NB4 (cell line): ENCODE measurements at regions not wholly inside any gene's neighbourhood (a gene's known extent, or its start where the extent isn't known, plus 50 kb on each side); places are given as distances from the start of the nearest gene placed in this dataset.

Experiments used
- MYC ChIP-seq: IDR thresholded peaks from 2 replicates; pipeline ENCODE4 v1.6.1; 2011; ENCODE audit warnings: low read depth, low read length
- POLR2A ChIP-seq: IDR thresholded peaks from 2 replicates; pipeline ENCODE4 v1.6.1; 2011; ENCODE audit warnings: mild to moderate bottlenecking; ENCODE audit not compliant: insufficient read length; ENCODE audit errors: extremely low read depth
- TF ChIP-seq, protein P1 (sequence below): IDR thresholded peaks from one replicate; pipeline ENCODE4 v1.5.1; 2012; ENCODE audit warnings: low read depth, low read length
- TF ChIP-seq, protein P2 (sequence below): IDR thresholded peaks from 2 replicates; pipeline ENCODE4 v1.6.1; 2011; ENCODE audit warnings: low read depth, low read length

GRCh38 chr5:89283728-89284493 is 400.9 kb upstream of the MEF2C start:
- no peak for TF ChIP-seq MYC
- TF ChIP-seq, protein P1, sequence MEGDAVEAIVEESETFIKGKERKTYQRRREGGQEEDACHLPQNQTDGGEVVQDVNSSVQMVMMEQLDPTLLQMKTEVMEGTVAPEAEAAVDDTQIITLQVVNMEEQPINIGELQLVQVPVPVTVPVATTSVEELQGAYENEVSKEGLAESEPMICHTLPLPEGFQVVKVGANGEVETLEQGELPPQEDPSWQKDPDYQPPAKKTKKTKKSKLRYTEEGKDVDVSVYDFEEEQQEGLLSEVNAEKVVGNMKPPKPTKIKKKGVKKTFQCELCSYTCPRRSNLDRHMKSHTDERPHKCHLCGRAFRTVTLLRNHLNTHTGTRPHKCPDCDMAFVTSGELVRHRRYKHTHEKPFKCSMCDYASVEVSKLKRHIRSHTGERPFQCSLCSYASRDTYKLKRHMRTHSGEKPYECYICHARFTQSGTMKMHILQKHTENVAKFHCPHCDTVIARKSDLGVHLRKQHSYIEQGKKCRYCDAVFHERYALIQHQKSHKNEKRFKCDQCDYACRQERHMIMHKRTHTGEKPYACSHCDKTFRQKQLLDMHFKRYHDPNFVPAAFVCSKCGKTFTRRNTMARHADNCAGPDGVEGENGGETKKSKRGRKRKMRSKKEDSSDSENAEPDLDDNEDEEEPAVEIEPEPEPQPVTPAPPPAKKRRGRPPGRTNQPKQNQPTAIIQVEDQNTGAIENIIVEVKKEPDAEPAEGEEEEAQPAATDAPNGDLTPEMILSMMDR: peak; percentile 1
- no peak for TF ChIP-seq POLR2A
- TF ChIP-seq, protein P2, sequence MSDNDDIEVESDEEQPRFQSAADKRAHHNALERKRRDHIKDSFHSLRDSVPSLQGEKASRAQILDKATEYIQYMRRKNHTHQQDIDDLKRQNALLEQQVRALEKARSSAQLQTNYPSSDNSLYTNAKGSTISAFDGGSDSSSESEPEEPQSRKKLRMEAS: no peak
